Ishikawa (cell line): ENCODE measurements at regions not wholly inside any gene's neighbourhood (a gene's known extent, or its start where the extent isn't known, plus 50 kb on each side); places are given as distances from the start of the nearest gene placed in this dataset.

Experiments
- CEBPB ChIP-seq: IDR thresholded peaks from 2 replicates; pipeline ENCODE4 v1.6.1; 2012
- FOXM1 ChIP-seq: IDR thresholded peaks from 2 replicates; pipeline ENCODE4 v1.6.1; 2012; ENCODE audit warnings: low read depth, borderline replicate concordance
- RAD21 ChIP-seq: IDR thresholded peaks from 2 replicates; pipeline ENCODE4 v1.6.1; 2012; ENCODE audit warnings: low read depth
- TEAD4 ChIP-seq: IDR thresholded peaks from 2 replicates; pipeline ENCODE4 v1.6.1; 2012
- ZBTB7A ChIP-seq: IDR thresholded peaks from 2 replicates; pipeline ENCODE4 v1.6.1; 2012; ENCODE audit warnings: low read depth
- TF ChIP-seq, protein P1 (sequence below): IDR thresholded peaks from 2 replicates; pipeline ENCODE4 v1.6.1; 2012

DNA sequence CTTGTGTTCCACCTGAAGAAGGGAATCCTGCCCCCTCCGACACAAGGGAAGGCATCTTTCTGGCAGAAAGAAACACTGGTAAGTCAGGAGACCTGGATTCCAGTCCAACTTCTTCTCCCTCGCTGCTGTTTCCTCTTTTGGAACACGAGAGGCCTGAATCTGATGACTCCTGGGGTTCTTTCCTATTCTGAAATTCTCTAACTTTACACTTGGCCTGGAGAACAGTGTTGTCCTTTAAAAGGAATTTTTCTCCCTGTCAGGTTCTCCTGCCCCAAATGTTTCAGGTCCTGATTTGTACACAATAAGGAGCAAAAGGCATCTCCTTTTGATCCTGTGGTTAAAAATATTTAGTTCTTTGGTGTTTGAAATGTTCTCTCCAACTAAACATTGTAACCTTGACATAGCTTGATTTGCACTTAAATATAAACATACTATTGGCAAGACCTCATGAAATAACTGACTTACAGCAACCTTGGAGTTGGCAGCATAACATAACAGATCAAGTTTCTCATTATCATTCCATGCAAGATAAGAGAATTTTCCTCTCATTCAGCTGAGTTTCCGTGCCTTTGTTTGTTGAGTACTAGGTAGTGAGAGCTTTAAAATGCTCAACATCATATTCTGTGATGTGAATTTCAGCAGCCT is 244.8 kb downstream of the COG6 start:
- TF ChIP-seq, protein P1, sequence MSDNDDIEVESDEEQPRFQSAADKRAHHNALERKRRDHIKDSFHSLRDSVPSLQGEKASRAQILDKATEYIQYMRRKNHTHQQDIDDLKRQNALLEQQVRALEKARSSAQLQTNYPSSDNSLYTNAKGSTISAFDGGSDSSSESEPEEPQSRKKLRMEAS, result no peak
- TF ChIP-seq RAD21 (no peak), FOXM1 (no peak), ZBTB7A (no peak), CEBPB (no peak), TEAD4 (no peak)
